Glomerular endothelial cell (primary cell): ENCODE measurements at regions not wholly inside any gene's neighbourhood (a gene's known extent, or its start where the extent isn't known, plus 50 kb on each side); places are given as distances from the start of the nearest gene placed in this dataset.

Source experiments
- DNase-seq: peaks from one replicate; pipeline ENCODE4 v3.0.0-alpha.2; 2011; ENCODE audit warnings: low read depth, low spot score; ENCODE audit errors: extremely low read depth

DNA sequence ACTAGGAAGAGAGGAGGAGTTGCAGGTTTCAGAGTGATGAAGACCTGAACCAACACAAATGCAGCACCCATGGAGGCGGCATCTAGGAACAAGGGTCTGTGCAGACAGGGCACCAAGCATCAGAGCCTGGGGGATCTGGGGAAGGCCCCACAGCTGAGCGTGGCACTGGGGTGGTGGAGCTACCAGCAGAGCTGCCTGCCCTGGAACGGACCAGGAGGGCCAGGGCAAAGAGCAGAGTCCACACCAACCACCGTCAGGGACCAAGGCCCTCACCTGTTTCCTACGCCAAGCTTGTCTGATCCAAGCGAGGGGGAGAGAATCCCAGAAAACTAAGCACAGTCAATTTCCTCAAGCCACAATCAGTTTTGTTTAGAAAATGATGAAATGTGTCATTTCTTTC lies 79.0 kb upstream of the SYT6 start:
- no peak for DNase-seq

GRCh38 chr1:114231301-114231700 lies 77.6 kb upstream of the SYT6 start:
- no peak for DNase-seq

DNA sequence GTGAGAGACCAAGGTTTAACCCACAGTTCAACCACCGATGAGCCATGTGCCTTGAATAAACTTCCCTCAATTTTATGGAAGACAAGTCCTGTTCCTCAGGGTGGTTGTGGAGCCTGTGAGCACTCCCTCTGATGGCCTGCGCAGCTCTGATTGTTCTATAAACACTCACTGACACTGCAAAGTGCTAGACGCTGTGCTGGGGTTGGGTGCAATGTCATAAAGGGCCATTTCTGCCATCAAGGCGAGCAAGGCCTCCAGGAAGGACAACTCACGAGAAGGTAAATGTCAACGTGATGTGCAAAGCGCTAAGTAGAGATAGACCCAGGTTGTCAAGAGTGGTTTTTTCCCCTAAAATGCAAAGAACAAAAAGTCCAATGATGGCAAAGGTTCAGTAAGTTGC lies 75.7 kb upstream of the SYT6 start:
- no peak for DNase-seq

DNA sequence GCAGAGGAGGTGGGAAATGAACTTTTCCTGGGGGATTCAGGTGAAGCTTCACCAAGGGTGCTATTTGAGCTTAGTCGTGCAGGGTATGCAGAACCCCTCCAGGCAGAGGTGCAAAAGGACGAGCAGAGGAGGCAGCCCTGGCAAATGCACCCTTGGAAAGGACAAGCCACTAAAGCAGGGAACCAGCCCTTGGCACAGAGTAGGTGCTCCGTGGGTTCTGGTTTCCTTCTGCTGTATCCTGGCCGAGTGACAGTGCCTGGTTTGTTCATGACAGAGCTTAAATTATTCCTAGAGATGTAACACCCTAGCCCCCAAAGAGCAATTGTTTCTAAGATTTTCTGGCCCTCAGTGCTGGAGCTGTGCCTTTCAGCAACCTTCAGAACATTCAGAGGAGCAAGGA lies 73.4 kb upstream of the SYT6 start:
- no peak for DNase-seq

- DNase-seq, result no peak
Observed at GRCh38 chr1:114224196-114224907, 70.7 kb upstream of the SYT6 start.

GRCh38 chr1:114222920-114223319 lies 69.3 kb upstream of the SYT6 start:
- no peak for DNase-seq

DNA sequence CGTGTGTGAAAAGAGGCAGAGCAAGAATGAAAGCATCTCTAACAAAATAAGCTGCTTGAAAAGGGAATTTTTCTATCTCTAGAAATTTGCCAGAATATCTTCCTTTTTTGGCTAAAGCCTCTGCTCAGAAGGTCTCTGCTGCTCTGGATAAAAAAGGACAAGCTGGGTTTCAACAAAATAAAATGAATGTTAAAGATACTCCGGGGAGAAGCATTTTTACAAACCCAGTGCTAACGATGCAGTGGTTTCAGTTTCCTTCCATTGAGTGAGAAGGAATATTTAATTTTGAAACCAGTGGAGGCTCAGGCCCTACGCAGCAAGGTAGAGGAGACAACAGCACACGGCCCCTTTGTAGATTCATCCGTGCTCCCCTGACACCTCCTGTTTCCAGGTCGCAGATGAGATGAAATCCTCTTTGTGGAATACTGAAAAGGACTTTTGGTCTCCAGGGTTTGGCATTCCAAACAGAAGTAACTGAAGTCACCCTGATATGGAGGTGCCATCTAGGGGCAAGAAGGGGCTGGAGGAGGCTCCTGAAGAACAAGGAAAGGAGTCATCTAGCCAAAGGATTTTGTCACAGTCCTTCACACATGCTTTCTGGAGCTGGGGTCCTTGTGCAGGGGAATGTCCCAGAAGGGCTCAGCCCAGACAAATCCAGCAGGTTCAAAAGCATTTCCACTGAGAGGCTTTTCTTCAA lies 65.7 kb upstream of the SYT6 start:
- DNase-seq, result no peak

DNA sequence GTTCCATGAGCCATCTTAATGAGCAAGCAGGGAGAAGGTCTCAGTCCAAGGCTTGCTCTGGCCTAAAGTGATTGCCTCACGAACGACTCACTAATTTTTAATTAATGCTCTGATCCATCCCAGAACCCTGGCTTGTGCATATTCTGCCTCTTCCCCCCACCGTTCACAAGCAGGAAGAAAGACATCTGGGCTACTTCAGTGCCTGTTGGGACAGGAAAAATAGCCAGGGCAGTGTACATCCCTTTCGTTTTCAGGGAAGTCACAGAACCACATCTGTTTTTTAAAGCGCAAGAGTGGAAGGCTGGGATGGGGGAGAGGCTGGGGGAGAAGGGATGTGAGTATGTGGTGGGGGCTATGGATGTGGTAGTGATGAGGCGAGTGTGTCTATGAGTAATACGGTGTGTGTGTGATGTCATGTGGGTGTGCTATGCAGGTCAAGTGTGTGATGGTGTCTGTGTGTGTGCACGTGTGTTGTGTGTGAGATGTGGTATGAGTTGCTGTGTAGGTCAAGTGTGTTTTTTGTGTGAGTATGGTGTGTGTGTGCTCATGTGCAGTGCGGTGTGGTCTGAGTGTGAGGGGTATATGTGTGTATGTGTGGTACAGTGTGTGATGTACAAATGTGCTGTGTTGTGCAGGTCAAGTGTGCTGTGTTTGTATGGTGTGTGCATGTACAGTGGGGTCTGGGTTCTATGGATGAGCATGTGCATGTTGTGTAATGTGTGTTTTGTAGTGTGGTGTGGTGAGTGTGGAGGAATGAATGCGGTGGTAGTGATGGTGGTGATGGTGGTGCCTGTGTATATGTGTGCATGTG lies 64.9 kb upstream of the SYT6 start:
- no peak for DNase-seq

GRCh38 chr1:114216431-114217173 lies 62.9 kb upstream of the SYT6 start:
- no peak for DNase-seq

DNA sequence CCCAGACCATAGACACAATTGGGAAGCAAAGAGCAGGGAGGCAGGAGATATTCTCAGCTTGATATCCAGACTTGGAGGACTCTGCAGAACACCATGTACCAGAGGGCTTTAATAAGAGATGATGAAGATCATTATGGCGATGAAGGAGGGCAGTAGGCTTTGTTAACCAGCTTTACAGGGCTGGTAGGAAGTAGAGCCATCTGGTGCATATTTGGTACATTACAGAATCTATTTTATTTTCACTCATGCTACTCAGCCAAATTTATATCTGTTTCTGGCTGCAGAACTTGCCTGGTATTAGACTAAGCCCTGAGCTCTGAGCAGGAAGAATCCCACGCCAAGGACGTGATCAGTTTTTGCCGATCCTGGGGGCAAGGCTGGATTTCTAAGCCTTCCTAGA lies 61.8 kb upstream of the SYT6 start:
- no peak for DNase-seq

- DNase-seq, result no peak
Observed at GRCh38 chr1:114214016-114214415, 60.3 kb upstream of the SYT6 start.

GRCh38 chr1:114209971-114210370 lies 56.3 kb upstream of the SYT6 start:
- no peak for DNase-seq

- no peak for DNase-seq
Observed at GRCh38 chr1:114208714-114209113, 55.0 kb upstream of the SYT6 start.

GRCh38 chr1:114208106-114208505 lies 54.4 kb upstream of the SYT6 start:
- no peak for DNase-seq

GRCh38 chr1:114207635-114208034 lies 54.0 kb upstream of the SYT6 start:
- DNase-seq, result no peak

GRCh38 chr1:114206392-114206791 lies 52.7 kb upstream of the SYT6 start:
- DNase-seq, result no peak

GRCh38 chr1:114203595-114204128 lies 50.0 kb upstream of the SYT6 start:
- DNase-seq, result no peak
